AG04450 (cell line): ENCODE measurements at regions not wholly inside any gene's neighbourhood (a gene's known extent, or its start where the extent isn't known, plus 50 kb on each side); places are given as distances from the start of the nearest gene placed in this dataset.

ENCODE experiments used
- CTCF ChIA-PET: fragments of 300-600, 350-600 bp; formaldehyde crosslinking; extraction: SDS; loops from one replicate; lab custom pipeline; 2022; ENCODE audit warnings: antibody characterized with exemption, inconsistent platforms; lab: Charles Lee
- POLR2A ChIA-PET: fragments of 350-600 bp; formaldehyde crosslinking; extraction: SDS; loops from one replicate; lab custom pipeline; 2021; ENCODE audit warnings: antibody characterized with exemption, inconsistent platforms; lab: Yijun Ruan, JAX
- DNase-seq: peaks from one replicate; pipeline ENCODE4 v3.0.0-alpha.2; 2011; ENCODE audit warnings: low read depth, low spot score
- H3K27ac ChIP-seq: one replicate; pipeline ENCODE4 v1.5.1; 2012; ENCODE audit warnings: low read depth, low read length, control low read depth
- H3K27me3 ChIP-seq: one replicate; pipeline ENCODE4 v1.6.0; 2012; ENCODE audit warnings: low read length; ENCODE audit not compliant: control insufficient read depth, insufficient read depth
- H3K4me3 ChIP-seq: 2 replicates; pipeline ENCODE4 v1.5.1; 2011; ENCODE audit warnings: mild to moderate bottlenecking, low read depth, low read length, control low read depth
- H3K9me3 ChIP-seq: 2 replicates; pipeline ENCODE4 v1.5.1; 2012; ENCODE audit warnings: low read length; ENCODE audit not compliant: control insufficient read depth, insufficient read depth
- CTCF ChIP-seq: IDR thresholded peaks from 2 replicates; pipeline ENCODE4 v1.5.1; 2011; ENCODE audit warnings: low read depth, low read length, control low read depth, inconsistent platforms

- H3K27ac ChIP-seq, result no peak overlapping the region
- TF ChIP-seq CTCF, result no peak
- no peak overlapping the region for H3K4me3 ChIP-seq
- POLR2A ChIA-PET, result no interaction called here
- CTCF ChIA-PET, result no interaction called here
- DNase-seq, result no peak
- no peaks in the 10 kb centered on the region for H3K27me3 ChIP-seq
- no peaks in the 10 kb centered on the region for H3K9me3 ChIP-seq
Observed at GRCh38 chrX:22351076-22351475, 78.4 kb downstream of the CBLL2 start.

DNA sequence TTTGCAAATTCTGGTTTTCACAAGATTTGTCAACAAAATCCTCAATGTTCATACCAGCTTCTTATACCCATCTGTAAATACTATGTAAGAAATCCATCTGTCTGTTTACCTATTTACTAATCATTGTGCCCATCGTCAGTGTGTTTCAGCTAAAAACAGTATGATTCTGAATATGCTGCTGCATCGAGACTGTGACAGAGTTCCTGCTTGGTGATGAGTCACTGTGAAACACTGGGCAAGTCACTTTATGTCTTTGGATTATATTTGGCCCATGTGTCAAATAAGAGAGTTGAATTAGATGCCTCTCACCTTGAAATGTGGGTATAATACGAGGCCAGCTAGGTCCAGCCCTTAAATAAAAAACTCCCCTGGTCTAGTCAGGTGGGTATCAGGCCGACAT is 79.3 kb downstream of the CBLL2 start:
- no peaks in the 10 kb centered on the region for H3K9me3 ChIP-seq
- no peak for TF ChIP-seq CTCF
- H3K4me3 ChIP-seq, result no peak overlapping the region
- CTCF ChIA-PET, result no interaction called here
- POLR2A ChIA-PET, result no interaction called here
- DNase-seq, result no peak
- no peaks in the 10 kb centered on the region for H3K27me3 ChIP-seq
- H3K27ac ChIP-seq, result no peak overlapping the region

GRCh38 chrX:22357621-22358020 is 84.9 kb downstream of the CBLL2 start:
- TF ChIP-seq CTCF, result no peak
- DNase-seq, result no peak
- ChIA-PET POLR2A (no interaction called here), CTCF (no interaction called here)
- Histone ChIP-seq H3K9me3 (no peaks in the 10 kb centered on the region), H3K4me3 (no peak overlapping the region), H3K27me3 (no peaks in the 10 kb centered on the region), H3K27ac (no peak overlapping the region)

- no peaks in the 10 kb centered on the region for H3K9me3 ChIP-seq
- H3K27me3 ChIP-seq, result no peaks in the 10 kb centered on the region
- no peak overlapping the region for H3K4me3 ChIP-seq
- no peak overlapping the region for H3K27ac ChIP-seq
- TF ChIP-seq CTCF, result no peak
- ChIA-PET CTCF (no interaction called here), POLR2A (no interaction called here)
- no peak for DNase-seq
Observed at GRCh38 chrX:22360129-22360528, 87.4 kb downstream of the CBLL2 start.

- TF ChIP-seq CTCF, result no peak
- Histone ChIP-seq H3K27me3 (no peaks in the 10 kb centered on the region), H3K9me3 (no peaks in the 10 kb centered on the region), H3K4me3 (no peak overlapping the region), H3K27ac (no peak overlapping the region)
- no peak for DNase-seq
- ChIA-PET POLR2A (no interaction called here), CTCF (interaction anchor here (0.6 kb wide), 1 partner anchor 317 kb away, joined by 3 read pairs; no protein-coding TSS in a partner anchor)
Observed at GRCh38 chrX:22365460-22365859, 92.7 kb downstream of the CBLL2 start.
